GM21529 (cell line): ENCODE measurements at regions not wholly inside any gene's neighbourhood (a gene's known extent, or its start where the extent isn't known, plus 50 kb on each side); places are given as distances from the start of the nearest gene placed in this dataset.
A peak's percentile ranks its signal among the peaks of the same experiment; 100 is the strongest.

ENCODE experiments used
- ATAC-seq: cut with Tn5 transposase; IDR thresholded peaks from one replicate; pipeline ENCODE4 v1.9.1; 2021; ENCODE audit not compliant: unreplicated experiment

GRCh38 chr7:17474724-17475344 lies 176.4 kb downstream of the AHR start:
- ATAC-seq: no peak

GRCh38 chr7:17477182-17477581 lies 178.7 kb downstream of the AHR start:
- ATAC-seq: no peak

GRCh38 chr7:17481118-17481517 lies 182.7 kb downstream of the AHR start:
- ATAC-seq: no peak

GRCh38 chr7:17485368-17485767 lies 186.9 kb downstream of the AHR start:
- no peak for ATAC-seq

- ATAC-seq: no peak
Measured at GRCh38 chr7:17485904-17486303, 187.5 kb downstream of the AHR start.

DNA sequence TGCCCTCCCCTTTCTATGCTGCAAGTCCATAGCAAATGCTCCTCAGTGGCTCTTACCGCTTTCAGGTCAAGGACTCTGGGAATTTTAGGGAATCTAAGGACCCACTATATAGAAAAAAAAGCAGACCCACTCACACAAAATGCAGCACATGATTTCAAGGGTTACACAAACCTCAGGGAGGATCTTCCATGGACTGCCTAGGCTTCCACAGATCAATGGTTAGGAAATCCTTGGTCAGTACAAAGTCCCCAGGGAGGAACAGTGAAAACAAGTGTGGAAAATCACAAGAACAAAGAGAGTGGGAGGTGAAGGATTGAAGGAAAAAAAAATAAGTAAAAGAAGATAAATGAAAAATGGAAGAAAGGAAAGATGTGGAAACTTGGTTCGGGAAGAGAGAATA lies 188.4 kb downstream of the AHR start:
- no peak for ATAC-seq

- no peak for ATAC-seq
Measured at GRCh38 chr7:17487343-17487742, 188.9 kb downstream of the AHR start.

DNA sequence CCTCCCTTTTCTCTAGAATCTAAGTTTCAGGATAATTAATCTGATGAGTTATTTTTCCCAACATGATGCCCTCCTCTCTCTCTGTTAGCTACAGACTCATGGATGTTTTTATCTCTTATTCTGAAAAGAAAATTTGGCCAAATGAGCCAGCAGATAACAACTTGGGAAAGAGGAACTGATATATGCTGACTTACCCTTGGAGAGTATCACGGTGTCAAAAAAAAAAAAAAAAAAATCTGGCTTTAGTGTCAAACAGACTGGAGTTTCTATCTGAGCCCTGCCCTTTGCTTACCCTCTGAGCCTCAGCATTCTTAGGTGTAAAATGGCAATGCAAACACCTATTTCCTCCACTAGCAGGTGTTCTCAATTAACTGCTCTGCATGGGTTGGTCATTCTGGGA lies 190.4 kb downstream of the AHR start:
- ATAC-seq: no peak

- no peak for ATAC-seq
Measured at GRCh38 chr7:17489961-17490360, 191.5 kb downstream of the AHR start.

GRCh38 chr7:17490825-17491224 lies 192.4 kb downstream of the AHR start:
- ATAC-seq: no peak

DNA sequence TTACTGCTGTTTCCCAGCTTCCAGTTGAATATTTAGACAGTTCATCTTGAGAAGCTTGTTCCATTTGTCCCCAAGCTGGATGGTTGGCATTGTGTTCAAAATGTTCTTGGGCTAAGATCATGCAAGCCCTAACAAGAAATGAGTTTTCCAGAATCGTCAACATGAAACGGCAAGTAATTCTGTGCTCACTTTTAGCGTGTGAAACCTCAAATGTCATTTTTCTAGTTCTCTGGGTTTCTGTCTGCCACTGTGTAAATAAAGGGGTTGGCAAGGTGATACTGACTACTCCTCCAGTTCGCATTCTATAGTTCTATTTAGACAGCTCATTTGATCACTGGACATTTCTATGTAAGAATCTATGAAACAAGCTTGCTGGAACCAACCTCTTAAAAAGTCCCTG lies 194.0 kb downstream of the AHR start:
- ATAC-seq: peak; percentile 67

DNA sequence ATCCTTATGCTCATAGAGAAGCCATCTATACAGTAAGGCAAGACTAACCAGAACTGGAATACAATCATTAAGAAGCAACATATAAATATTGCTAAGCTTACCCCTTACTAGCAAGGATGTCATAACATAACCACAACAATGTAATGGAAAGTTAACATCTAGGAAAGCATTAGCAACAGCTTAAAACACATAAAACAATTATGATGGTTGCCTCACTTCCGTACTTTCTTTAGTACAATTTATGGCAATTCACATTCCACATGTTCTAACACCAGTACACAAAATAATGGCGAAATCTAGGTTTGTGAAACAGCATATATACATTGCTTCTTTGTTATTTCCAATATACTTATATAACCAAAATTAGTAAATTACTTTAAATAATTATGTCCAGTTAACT lies 195.0 kb downstream of the AHR start:
- no peak for ATAC-seq

- no peak for ATAC-seq
Measured at GRCh38 chr7:17495655-17496394, 197.4 kb downstream of the AHR start.

DNA sequence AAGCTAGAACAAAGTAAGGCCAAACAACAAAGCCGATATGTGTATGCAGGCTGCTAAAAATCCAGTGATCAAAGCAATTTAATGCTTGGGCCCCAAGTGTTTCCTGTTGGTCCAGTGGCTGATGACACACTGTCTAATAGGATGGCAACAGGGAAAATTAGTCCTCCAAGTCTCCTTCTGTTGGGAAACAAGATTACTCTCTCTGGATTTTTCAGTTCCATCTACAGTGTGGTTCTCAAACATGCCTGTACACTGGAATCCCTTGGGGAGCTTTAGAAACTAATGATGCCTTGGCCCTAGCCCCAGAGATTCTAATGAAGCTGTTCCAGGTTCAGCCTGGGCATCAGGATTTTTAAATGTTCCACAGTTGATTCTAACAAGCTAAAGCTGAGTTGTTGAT lies 198.7 kb downstream of the AHR start:
- no peak for ATAC-seq

DNA sequence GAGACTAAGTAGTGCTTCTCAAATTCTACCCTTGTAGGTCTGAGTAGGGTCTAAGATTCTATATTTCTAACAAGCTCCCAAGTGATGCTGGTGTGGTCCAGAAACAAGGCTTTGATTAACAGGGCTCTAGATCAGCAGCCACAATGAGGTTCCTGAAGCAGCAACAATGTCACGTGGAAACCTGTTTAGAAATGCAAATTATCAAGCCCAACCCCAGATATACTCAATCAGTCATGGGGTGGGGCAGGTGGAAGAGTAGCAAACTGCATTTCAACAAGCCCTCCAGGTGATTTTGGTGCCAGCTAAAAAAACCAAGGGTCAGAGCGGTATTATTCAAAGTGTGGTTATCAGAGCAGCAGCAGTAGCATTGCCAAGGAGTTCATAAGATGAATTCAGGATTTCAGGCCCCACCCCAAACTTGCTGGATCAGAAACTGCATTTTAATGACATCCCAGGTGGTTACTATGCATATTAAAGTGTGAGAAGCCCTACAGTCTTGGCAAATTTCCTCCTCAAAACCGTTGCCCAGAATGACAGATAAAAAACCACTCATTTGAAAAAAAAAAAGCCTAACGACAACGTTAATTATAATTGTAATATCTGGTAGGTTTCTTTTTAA lies 199.2 kb downstream of the AHR start:
- ATAC-seq: no peak

DNA sequence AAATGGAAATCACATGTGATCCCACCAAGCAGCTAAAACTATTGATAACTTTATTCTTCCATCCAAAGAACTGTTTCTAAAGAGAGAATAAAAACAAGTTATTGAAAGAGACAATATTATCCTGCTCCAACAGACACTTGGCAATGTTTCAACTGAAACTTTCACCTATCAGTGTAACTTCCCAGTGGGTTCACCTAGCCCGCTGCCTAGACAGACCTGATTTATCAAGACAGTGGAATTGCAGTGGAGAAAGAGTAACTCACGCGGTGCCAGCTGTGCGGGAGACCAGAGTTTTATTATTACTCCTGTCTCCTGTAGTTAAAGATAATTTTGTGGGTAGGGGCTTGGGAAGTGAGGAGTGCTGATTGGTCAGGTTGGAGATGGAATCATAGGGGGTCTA lies 199.8 kb downstream of the AHR start:
- no peak for ATAC-seq

DNA sequence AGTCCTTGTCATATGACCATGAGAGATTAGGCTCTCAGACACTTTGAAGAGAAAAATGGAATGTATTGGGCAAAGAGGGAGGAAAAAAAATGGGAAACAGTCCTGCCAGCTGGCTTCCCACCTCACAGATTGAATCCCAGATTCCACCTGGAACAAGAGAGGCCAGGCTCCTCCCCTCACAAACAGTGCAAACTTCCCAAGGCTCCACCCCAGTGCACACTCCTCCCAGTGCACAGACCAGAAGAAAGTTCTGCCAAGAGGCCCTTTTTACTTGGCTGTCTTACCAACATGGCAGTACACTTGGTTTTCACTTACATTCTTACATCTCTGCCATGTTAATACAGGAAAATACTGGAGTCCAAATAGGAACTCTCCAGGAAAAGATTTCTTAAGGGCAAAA lies 202.3 kb downstream of the AHR start:
- no peak for ATAC-seq

DNA sequence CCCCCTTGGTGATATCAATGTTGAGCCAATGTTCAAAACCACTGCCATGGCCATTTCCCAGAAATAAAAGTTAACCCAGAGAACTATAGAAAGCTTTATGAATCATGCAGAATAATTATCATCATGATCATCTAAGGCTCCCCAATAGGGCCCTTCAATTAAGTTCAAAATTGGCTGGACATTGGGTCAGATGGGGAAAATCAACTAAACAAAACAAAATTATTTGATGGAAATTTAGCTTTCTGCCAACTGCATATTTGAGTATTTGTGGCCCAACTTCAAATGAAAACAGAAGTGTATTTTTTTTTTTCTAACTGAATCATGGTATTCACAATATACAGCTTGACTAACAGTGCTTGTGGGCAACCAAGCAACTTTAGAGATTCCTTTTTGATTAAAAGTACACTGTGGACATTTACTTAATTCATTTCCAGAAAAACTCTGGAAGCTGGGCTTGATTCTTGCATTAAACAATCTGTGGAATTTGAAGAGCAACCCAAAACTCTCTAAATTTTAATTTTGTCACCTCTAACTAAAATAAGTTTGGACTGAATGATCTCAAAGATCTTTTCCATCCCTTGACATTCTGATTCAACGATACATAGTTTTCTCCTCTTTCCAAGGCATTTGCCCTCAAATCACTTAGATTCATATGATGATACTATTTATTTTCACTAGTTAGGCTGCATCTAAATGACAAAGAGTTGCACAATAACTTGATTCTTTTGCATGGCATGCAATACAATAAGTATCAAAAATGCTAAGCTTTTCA lies 203.2 kb downstream of the AHR start:
- ATAC-seq: no peak

DNA sequence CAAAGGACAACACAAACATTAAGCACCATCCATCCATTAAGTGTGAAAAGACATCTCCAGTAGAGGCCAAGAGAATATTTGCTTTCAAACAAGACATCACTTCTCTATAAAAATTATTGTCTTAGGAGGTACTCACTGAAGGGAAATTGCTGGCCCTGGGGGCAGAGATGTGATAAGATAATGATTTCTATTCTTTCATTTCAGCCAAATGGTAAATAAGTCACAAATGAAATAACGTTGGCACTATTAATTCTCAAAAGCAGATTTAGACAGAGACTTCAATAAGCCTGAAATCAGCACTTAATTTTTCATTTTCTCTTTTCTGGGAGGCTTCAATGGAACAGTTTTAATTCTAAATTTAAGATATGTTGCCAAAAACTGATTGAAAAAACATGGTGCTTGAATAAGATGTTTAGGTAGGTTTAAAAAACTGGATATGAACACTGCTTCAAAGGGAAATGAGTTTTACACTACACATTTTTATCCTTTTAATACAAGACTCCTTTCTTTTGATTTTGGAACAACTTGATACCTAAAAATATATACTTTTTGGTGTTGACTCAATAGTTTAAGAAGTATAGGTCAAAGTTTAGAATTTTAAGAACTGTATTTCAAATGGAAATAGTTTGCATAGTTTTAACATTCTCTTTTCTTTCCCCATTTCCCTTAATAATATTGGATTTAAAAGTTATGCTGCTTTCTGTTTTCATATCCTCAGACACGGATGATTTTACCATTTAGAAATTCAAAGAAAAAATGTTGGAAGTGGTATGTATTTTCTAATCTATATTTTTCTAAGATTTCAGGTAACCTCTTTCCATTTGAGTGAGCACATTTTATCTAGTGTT lies 204.0 kb downstream of the AHR start:
- ATAC-seq: no peak

DNA sequence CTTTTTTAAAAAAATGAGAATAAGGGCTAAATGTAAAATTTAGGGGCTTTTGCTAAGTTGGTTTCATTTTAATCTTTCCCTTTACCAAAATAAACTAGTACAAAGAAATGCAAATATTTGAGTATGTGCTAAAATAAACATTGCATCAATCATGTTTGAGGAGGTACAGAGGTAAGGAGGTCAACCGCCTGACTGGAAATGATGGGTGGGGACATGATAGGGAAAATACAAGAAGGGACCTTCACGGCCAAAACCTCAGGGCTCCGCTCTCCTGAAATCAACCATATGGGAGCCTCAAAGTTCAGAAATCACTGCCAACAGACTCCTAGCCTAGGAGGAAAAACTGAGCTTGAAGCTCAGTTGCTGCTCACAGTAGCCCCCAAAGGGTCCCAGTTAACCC lies 207.6 kb downstream of the AHR start:
- ATAC-seq: peak; percentile 92

DNA sequence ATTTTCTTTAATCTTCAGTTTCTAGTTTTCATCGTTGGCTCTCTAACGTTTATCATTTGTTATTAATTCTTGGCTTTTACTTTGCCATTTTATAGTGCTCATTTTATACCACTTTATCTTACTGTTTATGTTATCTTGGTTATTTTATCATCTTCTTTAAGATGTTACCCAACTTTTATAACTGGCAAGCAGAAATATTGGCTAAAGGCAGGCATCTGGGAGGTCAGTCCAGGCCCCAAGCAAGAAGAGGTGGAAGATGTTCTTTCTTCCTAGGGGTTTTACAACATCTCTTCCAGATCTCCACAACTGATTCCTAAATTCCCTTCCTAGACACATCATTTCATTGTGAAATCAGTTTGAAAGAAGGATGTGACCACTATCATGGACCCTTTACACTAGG lies 208.1 kb downstream of the AHR start:
- no peak for ATAC-seq
